DND-41 (cell line): ENCODE measurements at regions not wholly inside any gene's neighbourhood (a gene's known extent, or its start where the extent isn't known, plus 50 kb on each side); places are given as distances from the start of the nearest gene placed in this dataset.

Experiments used
- CTCF ChIP-seq: IDR thresholded peaks from 2 replicates; pipeline ENCODE4 v1.5.1; 2012; ENCODE audit warnings: borderline replicate concordance, low read length, moderate library complexity, mild to moderate bottlenecking; ENCODE audit not compliant: poor library complexity, severe bottlenecking; ENCODE audit errors: extremely low read depth
- EZH2 ChIP-seq: IDR thresholded peaks from 3 replicates; pipeline ENCODE4 v1.6.1; 2012; ENCODE audit warnings: borderline replicate concordance, low read depth, mild to moderate bottlenecking, moderate library complexity, low read length, inconsistent platforms; ENCODE audit not compliant: severe bottlenecking

GRCh38 chr1:81730881-81731280 lies 69.9 kb upstream of the ADGRL2 start:
- TF ChIP-seq CTCF (no peak), EZH2 (no peak)
